SHP77 treated with DMSO at 0.1 percent for 48 hours (cell line): ENCODE measurements at regions not wholly inside any gene's neighbourhood (a gene's known extent, or its start where the extent isn't known, plus 50 kb on each side); places are given as distances from the start of the nearest gene placed in this dataset.

ENCODE experiments used
- DNase-seq: peaks from one replicate; lab custom pipeline; 2025; lab: John Stamatoyannopoulos, UW

- DNase-seq, result peak; percentile 93
Observed at GRCh38 chr20:23205611-23206041, 119.5 kb upstream of the CD93 start.

DNA sequence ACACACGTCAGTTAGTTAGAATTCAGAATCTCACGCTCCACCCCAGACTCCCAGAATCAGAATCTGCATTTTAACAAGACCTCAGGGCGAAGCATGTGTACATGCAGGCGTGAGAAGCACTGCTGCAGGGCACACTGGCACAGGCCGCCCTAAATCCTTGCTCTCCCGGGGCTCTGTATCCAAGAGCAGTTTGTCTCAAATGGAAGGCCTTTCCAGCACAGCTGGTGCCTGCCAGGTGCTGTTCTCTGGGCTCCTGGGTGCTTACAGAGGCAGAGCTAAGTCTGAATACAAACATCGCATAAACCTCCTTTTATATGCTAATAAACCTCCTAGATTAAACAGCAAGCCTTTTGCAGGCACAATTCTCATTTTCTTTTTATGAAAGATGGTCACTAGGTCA, 119.1 kb upstream of the CD93 start:
- peak; percentile 91 for DNase-seq

DNA sequence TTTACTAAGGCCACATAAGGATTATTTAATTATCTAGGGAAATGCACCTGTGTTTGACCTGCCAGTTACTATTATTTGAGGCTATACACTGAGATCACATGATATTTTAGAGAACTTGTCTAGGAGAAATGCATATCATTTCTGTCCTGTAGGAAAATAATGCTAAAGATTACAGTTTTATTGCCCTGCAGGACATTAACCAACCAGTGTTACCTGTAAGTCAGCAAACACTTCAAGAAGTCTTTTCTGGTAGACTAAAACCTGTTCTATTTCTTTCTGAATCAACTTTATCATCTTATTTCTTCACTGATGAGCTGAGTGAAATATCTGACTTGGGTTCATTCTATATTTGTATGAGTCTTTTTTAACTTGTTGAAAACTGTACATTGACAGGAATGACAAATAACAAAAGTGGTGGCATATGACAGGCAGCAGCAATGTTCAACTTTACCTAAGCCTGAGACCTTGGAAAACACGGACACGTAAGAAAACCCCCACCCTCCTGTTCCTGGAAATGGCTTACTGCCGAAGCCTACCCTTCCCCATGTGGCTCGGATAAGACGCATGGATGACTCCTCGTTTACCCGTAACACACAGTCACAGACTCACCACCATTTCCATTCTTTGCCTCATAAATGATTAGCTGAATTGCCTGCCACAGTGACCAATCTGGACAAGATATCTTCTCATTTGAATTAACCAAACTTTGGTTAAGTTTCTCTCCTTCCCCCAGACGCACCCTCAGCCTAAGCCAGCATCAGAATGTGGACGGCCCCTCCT, 118.0 kb upstream of the CD93 start:
- no peak for DNase-seq

DNA sequence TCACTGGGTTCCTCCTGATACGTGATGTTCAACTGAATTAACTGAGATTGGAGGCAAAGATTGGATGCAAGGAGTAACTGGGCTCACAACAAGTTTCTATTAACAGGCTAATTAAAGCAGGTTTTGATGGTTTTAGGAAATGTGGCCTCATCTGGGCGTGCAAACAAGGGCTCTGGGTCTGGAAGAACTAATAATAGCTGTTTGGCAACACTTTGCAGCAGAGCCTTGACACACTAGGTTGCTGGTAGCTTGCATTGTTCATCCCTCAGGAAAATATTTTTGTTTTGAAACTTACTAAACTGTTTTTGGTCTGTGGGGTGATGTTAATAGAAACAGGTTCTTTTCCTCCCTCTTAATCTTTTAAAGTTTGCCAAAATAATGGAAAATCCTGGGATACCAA, 117.2 kb upstream of the CD93 start:
- DNase-seq, result no peak

DNA sequence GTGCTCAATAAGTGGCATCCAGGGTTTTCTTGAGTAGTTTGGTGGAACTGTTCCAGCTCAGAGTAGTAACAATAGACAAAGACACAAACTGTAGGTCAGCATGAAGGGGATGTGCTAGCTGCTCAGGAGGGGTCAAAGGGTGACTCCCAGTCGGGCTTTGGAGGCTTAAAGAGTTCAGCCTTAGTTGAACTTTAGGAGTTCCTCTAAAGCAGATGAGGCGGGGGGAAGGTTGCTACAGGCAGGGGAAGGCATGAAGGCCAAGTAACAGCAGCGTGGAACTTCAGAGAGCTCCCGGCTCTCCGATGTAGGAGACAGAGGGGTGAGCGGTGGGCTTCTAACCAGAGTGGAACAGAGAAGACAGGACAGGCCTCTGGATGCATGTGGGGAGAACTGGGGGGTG, 115.5 kb upstream of the CD93 start:
- no peak for DNase-seq

- peak; percentile 44 for DNase-seq
Observed at GRCh38 chr20:23200914-23201313, 114.8 kb upstream of the CD93 start.

GRCh38 chr20:23200413-23200812, 114.3 kb upstream of the CD93 start:
- DNase-seq, result no peak

DNA sequence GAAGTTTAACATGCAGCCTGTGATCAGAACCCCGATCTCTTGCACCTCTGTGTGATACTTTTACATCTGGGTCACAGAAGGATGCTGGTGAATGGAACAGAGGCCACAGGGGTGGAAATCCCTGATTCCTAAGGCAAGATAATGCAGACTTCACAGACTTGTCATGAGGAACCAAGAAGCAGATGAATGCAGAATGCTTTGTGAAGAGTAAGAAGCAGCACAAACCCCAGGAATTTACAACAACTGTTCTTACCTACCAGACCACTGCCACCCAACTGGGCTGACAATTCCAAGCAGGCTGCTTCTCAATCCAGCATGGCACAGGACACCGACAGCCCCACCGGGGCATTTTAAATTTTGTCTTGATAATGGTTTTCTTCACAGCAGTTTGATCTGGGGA, 113.2 kb upstream of the CD93 start:
- DNase-seq, result no peak

DNA sequence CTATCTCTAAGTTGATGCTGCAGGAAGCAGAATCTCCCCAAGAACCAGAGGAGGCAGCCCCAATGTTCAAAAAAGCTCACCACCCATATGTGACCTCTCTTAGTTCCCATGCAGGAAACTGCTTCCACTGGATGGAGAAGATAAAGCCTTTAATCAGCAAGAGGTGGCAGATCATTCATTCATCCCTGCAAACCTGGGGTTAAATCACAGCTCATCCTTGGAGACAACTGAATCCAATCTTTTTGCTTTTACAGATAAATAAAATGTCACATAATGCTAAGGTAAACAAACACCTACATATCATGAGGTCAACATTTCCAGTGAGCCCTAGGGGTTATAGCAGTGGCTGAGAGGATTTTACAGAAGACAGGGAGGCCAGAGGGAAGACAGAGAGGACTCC, 112.7 kb upstream of the CD93 start:
- no peak for DNase-seq

GRCh38 chr20:23197836-23198235, 111.7 kb upstream of the CD93 start:
- DNase-seq, result no peak

DNA sequence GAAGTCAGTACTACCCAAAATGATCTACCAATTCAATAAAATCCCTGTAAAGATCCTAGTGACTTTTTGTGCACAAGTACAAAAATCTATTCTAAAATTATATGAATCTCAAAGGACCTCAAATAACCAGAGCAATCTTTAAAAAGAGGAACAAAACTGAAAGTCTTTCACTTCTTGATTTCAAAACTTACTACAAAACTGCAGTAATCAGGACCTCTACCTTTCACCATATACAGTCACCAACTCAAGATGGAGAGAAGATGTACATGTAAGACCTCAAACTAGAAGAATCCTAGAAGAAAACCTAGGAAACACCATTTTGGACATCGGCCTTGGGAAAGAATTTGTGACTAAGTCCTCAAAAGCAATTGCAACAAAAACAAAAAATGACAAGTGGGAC, 109.5 kb upstream of the CD93 start:
- no peak for DNase-seq

DNA sequence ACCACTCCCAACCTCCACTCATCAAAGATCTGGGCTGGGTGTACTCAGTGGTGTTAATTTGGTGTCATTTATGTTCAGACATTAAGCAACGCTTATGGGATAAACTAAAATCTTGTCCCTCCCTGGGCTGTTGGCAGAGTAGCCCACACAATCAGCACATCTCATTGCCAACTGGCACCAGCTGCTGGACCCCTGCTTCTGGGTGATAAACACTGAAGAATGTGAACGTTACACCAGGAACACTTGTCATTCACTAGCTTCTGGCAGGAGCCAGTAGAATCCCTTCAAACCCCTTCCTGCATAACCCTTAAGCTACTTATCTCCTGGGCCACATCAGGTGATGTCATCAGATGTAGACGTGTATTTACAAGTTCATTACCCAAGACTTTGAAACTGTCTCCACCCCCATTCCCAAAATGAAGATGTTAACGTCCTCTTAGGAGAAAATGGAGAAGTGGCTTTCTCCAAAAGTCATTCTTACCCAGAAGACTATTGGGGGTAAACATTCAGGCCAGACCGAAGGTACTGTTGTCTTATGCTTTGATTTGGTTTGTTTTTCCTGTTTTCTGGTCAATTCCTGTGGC, 107.8 kb upstream of the CD93 start:
- DNase-seq, result no peak

DNA sequence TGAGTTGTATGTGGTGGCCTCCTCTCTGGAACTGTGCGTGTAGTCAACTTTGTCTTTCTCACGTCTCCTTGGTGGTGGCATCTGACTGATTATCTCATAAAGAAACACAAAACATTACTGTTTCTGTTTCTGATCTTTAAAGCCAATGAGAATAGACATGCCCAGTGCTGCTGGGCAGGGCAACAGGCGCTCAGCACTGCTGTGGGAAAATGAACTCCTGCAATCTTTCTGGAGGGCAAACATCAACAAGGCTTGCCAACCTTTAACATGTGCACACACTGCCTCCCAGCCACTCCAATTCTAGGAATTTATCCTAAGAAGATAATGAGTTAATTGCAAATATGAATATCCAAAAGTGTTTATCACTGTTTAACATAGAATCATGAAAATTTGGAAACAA, 106.3 kb upstream of the CD93 start:
- DNase-seq, result no peak

GRCh38 chr20:23190557-23190956, 104.4 kb upstream of the CD93 start:
- DNase-seq, result no peak

DNA sequence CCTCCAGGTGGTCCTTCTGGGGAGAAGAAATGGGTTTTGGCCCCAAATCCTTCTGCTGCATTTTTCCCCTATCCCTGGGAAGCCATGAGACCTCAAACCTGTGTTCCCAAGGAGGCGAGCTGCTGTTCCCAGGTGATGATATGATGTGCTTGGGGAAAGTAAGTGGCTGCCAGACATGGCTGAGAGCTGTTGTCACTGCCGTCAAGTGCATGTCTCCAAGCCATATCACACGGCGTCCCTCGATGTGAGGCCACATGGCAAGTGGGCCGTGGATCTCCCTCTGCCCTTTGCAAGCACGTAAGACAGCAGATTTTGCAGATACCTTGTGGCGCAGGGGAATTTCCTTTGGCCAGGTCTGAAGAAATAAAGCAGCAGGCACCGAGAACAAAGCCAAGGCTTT, 103.7 kb upstream of the CD93 start:
- no peak for DNase-seq

DNA sequence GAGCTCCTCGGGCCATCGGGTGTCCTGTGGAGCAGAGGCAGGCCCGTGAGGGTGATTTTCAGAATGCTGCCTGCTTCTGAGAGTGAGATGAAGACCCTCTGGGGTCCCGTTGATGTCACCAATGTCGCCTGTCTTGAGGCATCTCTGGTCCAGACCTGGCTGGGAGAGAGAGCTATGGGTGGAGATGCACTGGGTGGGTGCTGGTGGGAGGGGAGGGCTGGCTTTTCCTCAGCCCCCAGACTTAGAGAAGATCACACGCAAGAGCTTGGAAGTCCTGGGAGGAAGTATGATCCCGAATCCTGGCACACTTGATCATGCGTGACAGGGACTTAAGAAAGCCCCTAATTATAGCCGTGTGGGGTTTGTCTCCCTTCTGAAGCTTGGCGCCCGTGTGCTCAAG, 103.2 kb upstream of the CD93 start:
- no peak for DNase-seq

GRCh38 chr20:23188377-23189169, 102.4 kb upstream of the CD93 start:
- no peak for DNase-seq

- DNase-seq, result peak; percentile 88
Observed at GRCh38 chr20:23187751-23188150, 101.6 kb upstream of the CD93 start.

DNA sequence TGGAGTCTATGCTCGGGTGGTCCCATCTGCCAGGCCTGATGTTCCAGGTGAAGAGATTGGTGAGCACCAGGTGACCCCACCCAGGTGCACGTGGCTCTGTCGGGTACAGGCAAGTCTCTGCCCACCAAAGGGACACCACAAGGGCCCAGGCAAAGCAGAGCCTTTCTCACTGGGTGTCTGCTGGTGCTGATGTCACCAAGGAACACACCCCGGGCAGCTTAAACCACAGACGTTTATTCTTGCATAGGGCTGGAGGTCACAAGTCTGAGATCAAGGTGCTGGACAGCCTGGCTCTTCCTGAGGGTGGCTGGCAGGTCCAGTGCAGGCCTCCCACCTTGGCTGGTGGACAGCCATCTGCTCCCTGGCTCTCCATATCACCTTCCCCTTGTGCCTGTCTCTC, 100.7 kb upstream of the CD93 start:
- no peak for DNase-seq

GRCh38 chr20:23180451-23180921, 94.4 kb upstream of the CD93 start:
- peak; percentile 23 for DNase-seq

- DNase-seq, result no peak
Observed at GRCh38 chr20:23179766-23180403, 93.8 kb upstream of the CD93 start.

DNA sequence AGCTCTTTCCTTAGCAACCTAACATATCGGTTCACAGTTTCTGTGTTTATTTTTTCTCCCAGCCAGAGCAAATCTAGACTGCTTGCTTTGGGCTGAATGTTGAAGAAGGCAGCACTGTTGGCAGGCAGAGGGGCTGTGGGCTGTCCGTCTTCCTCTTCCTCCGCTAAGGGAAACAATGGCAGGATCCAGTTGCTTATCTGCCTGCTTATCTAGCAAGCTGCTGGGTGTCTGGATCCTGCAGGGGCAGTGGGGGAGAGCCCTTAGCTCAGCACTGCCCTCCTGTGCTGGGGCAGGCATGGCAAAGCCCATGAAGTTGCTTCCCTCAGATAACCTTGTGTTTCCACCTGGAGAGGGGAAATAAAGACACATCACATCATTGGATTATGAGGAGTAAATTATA, 92.7 kb upstream of the CD93 start:
- no peak for DNase-seq

GRCh38 chr20:23174821-23175220, 88.7 kb upstream of the CD93 start:
- no peak for DNase-seq
